OCI-LY7 (cell line): ENCODE measurements at regions not wholly inside any gene's neighbourhood (a gene's known extent, or its start where the extent isn't known, plus 50 kb on each side); places are given as distances from the start of the nearest gene placed in this dataset.

ENCODE experiments used
- BruUV-seq: library from RNA; stranded (reverse); fragments of 400-500 nt; replicated peaks from 2 replicates; lab custom pipeline; 2021; lab: Mats Ljungman, UMichigan
- CTCF ChIA-PET: fragments of 300-600 bp; sonication (Branson Sonifier 250); formaldehyde crosslinking; loops from one replicate; lab custom pipeline; 2022; ENCODE audit warnings: antibody characterized with exemption; ENCODE audit not compliant: unreplicated experiment; lab: Charles Lee
- POLR2A ChIA-PET: fragments of 300-600 bp; sonication (Branson Sonifier 250); formaldehyde crosslinking; loops from one replicate; lab custom pipeline; 2022; ENCODE audit warnings: antibody characterized with exemption; lab: Charles Lee
- DNase-seq: peaks from one replicate; pipeline ENCODE4 v3.0.0-alpha.2; 2015; ENCODE audit warnings: low spot score
- H2AFZ ChIP-seq: fragments of 200-600 bp; sonication (generic), shearing (Covaris generic); 2 replicates; pipeline ENCODE4 v1.6.1; 2014; ENCODE audit warnings: mild to moderate bottlenecking, antibody characterized with exemption, low read length, moderate library complexity
- H3K27ac ChIP-seq: fragments of 200-600 bp; sonication (generic); 2 replicates; pipeline ENCODE4 v1.5.1; 2014; ENCODE audit warnings: mixed run types, low read depth, mild to moderate bottlenecking, moderate library complexity, low read length, inconsistent platforms; ENCODE audit not compliant: poor library complexity, severe bottlenecking
- H3K36me3 ChIP-seq: fragments of 200-600 bp; sonication (generic); 2 replicates; pipeline ENCODE4 v1.6.1; 2014; ENCODE audit warnings: mild to moderate bottlenecking, antibody characterized with exemption, low read length, moderate library complexity, mixed read lengths; ENCODE audit not compliant: insufficient read depth
- H3K4me1 ChIP-seq: fragments of 200-600 bp; sonication (generic); 2 replicates; pipeline ENCODE4 v1.5.1; 2014; ENCODE audit warnings: mild to moderate bottlenecking, low read length; ENCODE audit not compliant: insufficient read depth, poor library complexity, severe bottlenecking
- H3K4me2 ChIP-seq: fragments of 200-600 bp; sonication (generic); 2 replicates; pipeline ENCODE4 v1.6.1; 2014; ENCODE audit warnings: mild to moderate bottlenecking, low read length
- H3K4me3 ChIP-seq: fragments of 200-600 bp; sonication (generic); 2 replicates; pipeline ENCODE4 v1.5.1; 2014; ENCODE audit warnings: mild to moderate bottlenecking, low read depth, low read length; ENCODE audit not compliant: poor library complexity, severe bottlenecking
- H3K79me2 ChIP-seq: fragments of 200-600 bp; sonication (generic); 2 replicates; pipeline ENCODE4 v1.6.1; 2016; ENCODE audit warnings: low read depth, mild to moderate bottlenecking, low read length, moderate library complexity, mixed read lengths; ENCODE audit not compliant: insufficient read depth
- H3K9me2 ChIP-seq: fragments of 200-600 bp; sonication (generic); 2 replicates; pipeline ENCODE4 v1.6.1; 2016; ENCODE audit warnings: mild to moderate bottlenecking, low read length, mixed read lengths; ENCODE audit not compliant: insufficient read depth
- H3K9me3 ChIP-seq: fragments of 200-600 bp; sonication (generic); 2 replicates; pipeline ENCODE4 v1.6.1; 2014; ENCODE audit warnings: mild to moderate bottlenecking, mixed run types, low read length, mixed read lengths
- H4K20me1 ChIP-seq: fragments of 200-600 bp; sonication (generic); 2 replicates; pipeline ENCODE4 v1.6.1; 2014; ENCODE audit warnings: mild to moderate bottlenecking, antibody characterized with exemption, low read length, moderate library complexity, mixed read lengths; ENCODE audit not compliant: insufficient read depth
- EZH2phosphoT487 ChIP-seq: fragments of 200-600 bp; sonication (generic); IDR thresholded peaks from 2 replicates; pipeline ENCODE4 v1.6.1; 2018; ENCODE audit warnings: low read depth, borderline replicate concordance, mild to moderate bottlenecking, mixed run types, antibody characterized with exemption, low read length, moderate library complexity, mixed read lengths
- intact Hi-C: fragments of 100-400 bp; cut with micrococcal nuclease; formaldehyde crosslinking; loops from one replicate; pipeline ENCODE4 v1.10.0; 2022; ENCODE audit not compliant: unreplicated experiment
- TF ChIP-seq, protein P1 (sequence below): fragments of 200-600 bp; sonication (generic); conservative IDR thresholded peaks from 2 replicates; pipeline ENCODE4 v1.5.1; 2014; ENCODE audit warnings: mild to moderate bottlenecking, antibody characterized with exemption, low read length, moderate library complexity, mixed read lengths

DNA sequence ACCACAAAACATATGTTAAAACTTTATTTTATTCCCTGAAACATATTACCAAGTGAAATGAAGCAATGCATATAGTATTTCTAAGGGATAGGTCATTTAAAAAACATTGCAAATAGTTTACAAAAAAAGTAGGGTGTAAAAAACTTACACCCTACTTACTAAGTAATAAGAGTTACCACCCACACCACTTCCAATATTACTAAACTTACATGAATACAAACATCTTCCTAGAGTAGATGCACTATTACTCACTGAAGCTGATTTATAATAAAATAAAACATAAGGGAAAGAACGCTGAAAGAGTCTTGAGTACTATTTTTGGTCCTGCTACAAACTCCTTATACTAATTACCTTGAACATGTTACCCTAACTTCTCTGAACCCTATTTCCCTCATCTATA, 289.4 kb downstream of the HINT1 start:
- Histone ChIP-seq H3K9me3 (no peaks in the 10 kb centered on the region), H3K27ac (no peak overlapping the region), H3K4me3 (no peak overlapping the region), H3K4me1 (no peaks in the 10 kb centered on the region), H3K4me2 (no peak overlapping the region), H3K36me3 (no peaks in the 10 kb centered on the region), H2AFZ (no peak overlapping the region), H3K9me2 (peaks cover 4% of the 10 kb centered on the region; the same call in 1 of the 2 replicates), H3K79me2 (no peaks in the 10 kb centered on the region), H4K20me1 (no peaks in the 10 kb centered on the region)
- no TSS peak for BruUV-seq
- no peak for DNase-seq
- CTCF ChIA-PET: no interaction called here
- POLR2A ChIA-PET: no interaction called here
- intact Hi-C loops: loop anchor here (10.0 kb wide), 1 partner anchor 509 kb away; no protein-coding TSS in a partner anchor
- TF ChIP-seq, protein P1, sequence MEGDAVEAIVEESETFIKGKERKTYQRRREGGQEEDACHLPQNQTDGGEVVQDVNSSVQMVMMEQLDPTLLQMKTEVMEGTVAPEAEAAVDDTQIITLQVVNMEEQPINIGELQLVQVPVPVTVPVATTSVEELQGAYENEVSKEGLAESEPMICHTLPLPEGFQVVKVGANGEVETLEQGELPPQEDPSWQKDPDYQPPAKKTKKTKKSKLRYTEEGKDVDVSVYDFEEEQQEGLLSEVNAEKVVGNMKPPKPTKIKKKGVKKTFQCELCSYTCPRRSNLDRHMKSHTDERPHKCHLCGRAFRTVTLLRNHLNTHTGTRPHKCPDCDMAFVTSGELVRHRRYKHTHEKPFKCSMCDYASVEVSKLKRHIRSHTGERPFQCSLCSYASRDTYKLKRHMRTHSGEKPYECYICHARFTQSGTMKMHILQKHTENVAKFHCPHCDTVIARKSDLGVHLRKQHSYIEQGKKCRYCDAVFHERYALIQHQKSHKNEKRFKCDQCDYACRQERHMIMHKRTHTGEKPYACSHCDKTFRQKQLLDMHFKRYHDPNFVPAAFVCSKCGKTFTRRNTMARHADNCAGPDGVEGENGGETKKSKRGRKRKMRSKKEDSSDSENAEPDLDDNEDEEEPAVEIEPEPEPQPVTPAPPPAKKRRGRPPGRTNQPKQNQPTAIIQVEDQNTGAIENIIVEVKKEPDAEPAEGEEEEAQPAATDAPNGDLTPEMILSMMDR: no peak
- TF ChIP-seq EZH2phosphoT487: no peak

DNA sequence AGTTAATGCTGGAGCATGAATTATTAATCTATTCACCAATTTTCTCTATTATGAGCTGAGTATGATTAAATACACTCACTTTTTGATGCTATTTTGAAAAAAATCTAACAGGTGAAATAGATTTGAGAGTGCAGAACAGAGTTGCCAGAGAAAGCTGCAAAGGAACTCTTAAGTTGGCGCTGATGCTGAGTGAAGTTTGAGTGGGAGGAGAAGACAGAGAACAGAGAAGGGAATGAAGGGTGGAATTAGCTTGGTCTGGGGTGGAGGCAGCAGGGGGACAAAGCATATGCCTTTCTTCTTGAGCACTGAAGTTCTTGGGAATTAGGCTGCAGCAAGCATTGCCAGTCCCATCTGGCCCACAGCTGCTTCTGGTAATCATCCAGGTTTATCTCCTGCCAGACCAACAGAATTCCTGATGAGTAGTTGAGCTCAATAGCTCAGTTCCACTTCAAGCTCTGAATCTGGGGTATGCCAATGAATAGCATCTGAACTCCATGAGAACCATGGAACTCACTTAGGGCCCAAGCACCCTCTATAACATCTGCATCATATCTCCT, 290.1 kb downstream of the HINT1 start:
- H2AFZ ChIP-seq: no peak overlapping the region
- POLR2A ChIA-PET: interaction anchor here (0.5 kb wide), 1 partner anchor 826 kb away, joined by 3 read pairs; no protein-coding TSS in a partner anchor
- no peaks in the 10 kb centered on the region for H3K79me2 ChIP-seq
- H3K4me1 ChIP-seq: no peaks in the 10 kb centered on the region
- TF ChIP-seq, protein P1: no peak
- no peak for TF ChIP-seq EZH2phosphoT487
- H3K4me2 ChIP-seq: no peak overlapping the region
- no peak for DNase-seq
- no peak overlapping the region for H3K27ac ChIP-seq
- H3K9me2 ChIP-seq: peaks cover 1% of the 10 kb centered on the region; the same call in 1 of the 2 replicates
- no peak overlapping the region for H3K4me3 ChIP-seq
- no peaks in the 10 kb centered on the region for H3K36me3 ChIP-seq
- CTCF ChIA-PET: no interaction called here
- BruUV-seq: no TSS peak
- H3K9me3 ChIP-seq: no peaks in the 10 kb centered on the region
- no peaks in the 10 kb centered on the region for H4K20me1 ChIP-seq
- intact Hi-C loops: loop anchor here (5.0 to 10.0 kb wide), 2 partner anchors 232 to 510 kb away; no protein-coding TSS in a partner anchor
